Muscle layer of duodenum (tissue), 2 donors: ENCODE measurements at regions not wholly inside any gene's neighbourhood (a gene's known extent, or its start where the extent isn't known, plus 50 kb on each side); places are given as distances from the start of the nearest gene placed in this dataset.

Source experiments
- H3K27ac ChIP-seq: one replicate; pipeline ENCODE4 v1.7.0; 2013; ENCODE audit warnings: mild to moderate bottlenecking, low read length
- H3K27me3 ChIP-seq: one replicate; pipeline ENCODE4 v1.7.0; 2013; ENCODE audit warnings: low read depth, mild to moderate bottlenecking, control low read depth, low read length
- H3K36me3 ChIP-seq, 2 donors: one replicate each; pipeline ENCODE4 v1.7.0; 2013; ENCODE audit warnings: low read length in 2 of 2, control low read depth in 1 of 2, mild to moderate bottlenecking in 1 of 2; ENCODE audit not compliant: insufficient read depth in 2 of 2, control insufficient read depth in 1 of 2
- H3K4me1 ChIP-seq, 2 donors: one replicate each; pipeline ENCODE4 v1.7.0; 2013; ENCODE audit warnings: low read length in 2 of 2, mild to moderate bottlenecking in 2 of 2, control low read depth in 1 of 2, moderate library complexity in 1 of 2; ENCODE audit not compliant: insufficient read depth in 2 of 2, control insufficient read depth in 1 of 2
- H3K4me3 ChIP-seq, 2 donors: one replicate each; pipeline ENCODE4 v1.7.0; 2013; ENCODE audit warnings: low read length in 2 of 2, low read depth in 1 of 2, mild to moderate bottlenecking in 1 of 2
- H3K9me3 ChIP-seq, 2 donors: one replicate each; pipeline ENCODE4 v1.7.0; 2013; ENCODE audit warnings: low read length in 2 of 2, control low read depth in 1 of 2, mild to moderate bottlenecking in 1 of 2; ENCODE audit not compliant: control insufficient read depth in 1 of 2
- donor health status: healthy.

GRCh38 chr21:25503981-25504380 is 103.3 kb downstream of the MRPL39 start:
- Histone ChIP-seq H3K9me3 (no peaks in the 10 kb centered on the region), H3K4me1 (no peaks in the 10 kb centered on the region), H3K36me3 (no peaks in the 10 kb centered on the region), H3K4me3 (no peak overlapping the region), H3K27ac (no peak overlapping the region), H3K27me3 (no peaks in the 10 kb centered on the region)

GRCh38 chr21:25501996-25502665 is 105.2 kb downstream of the MRPL39 start:
- no peaks in the 10 kb centered on the region for H3K27me3 ChIP-seq
- no peak overlapping the region for H3K4me3 ChIP-seq
- no peaks in the 10 kb centered on the region for H3K36me3 ChIP-seq
- no peaks in the 10 kb centered on the region for H3K4me1 ChIP-seq
- H3K9me3 ChIP-seq, result no peaks in the 10 kb centered on the region
- H3K27ac ChIP-seq, result no peak overlapping the region

GRCh38 chr21:25501462-25501861 is 105.8 kb downstream of the MRPL39 start:
- H3K27me3 ChIP-seq, result no peaks in the 10 kb centered on the region
- no peaks in the 10 kb centered on the region for H3K4me1 ChIP-seq
- no peaks in the 10 kb centered on the region for H3K36me3 ChIP-seq
- no peak overlapping the region for H3K27ac ChIP-seq
- H3K9me3 ChIP-seq, result no peaks in the 10 kb centered on the region
- H3K4me3 ChIP-seq, result no peak overlapping the region

- no peaks in the 10 kb centered on the region for H3K27me3 ChIP-seq
- H3K4me3 ChIP-seq, result no peak overlapping the region
- no peaks in the 10 kb centered on the region for H3K9me3 ChIP-seq
Observed at GRCh38 chr21:25500598-25500997, 106.7 kb downstream of the MRPL39 start.

GRCh38 chr21:25496825-25497482 is 110.3 kb downstream of the MRPL39 start:
- Histone ChIP-seq H3K4me1 (no peaks in the 10 kb centered on the region), H3K27ac (no peak overlapping the region)

More at GRCh38 chr21:25500598-25500997, 106.7 kb downstream of the MRPL39 start:
- no peak overlapping the region for H3K27ac ChIP-seq
- H3K4me1 ChIP-seq, result no peaks in the 10 kb centered on the region
- H3K36me3 ChIP-seq, result no peaks in the 10 kb centered on the region

GRCh38 chr21:25494804-25495203 is 112.5 kb downstream of the MRPL39 start:
- Histone ChIP-seq H3K36me3 (no peaks in the 10 kb centered on the region), H3K27me3 (no peaks in the 10 kb centered on the region), H3K27ac (no peak overlapping the region), H3K9me3 (no peaks in the 10 kb centered on the region), H3K4me1 (no peaks in the 10 kb centered on the region), H3K4me3 (no peak overlapping the region)

More at GRCh38 chr21:25496825-25497482, 110.3 kb downstream of the MRPL39 start:
- no peak overlapping the region for H3K4me3 ChIP-seq
- no peaks in the 10 kb centered on the region for H3K36me3 ChIP-seq
- no peaks in the 10 kb centered on the region for H3K27me3 ChIP-seq
- H3K9me3 ChIP-seq, result no peaks in the 10 kb centered on the region

GRCh38 chr21:25493722-25494121 is 113.6 kb downstream of the MRPL39 start:
- Histone ChIP-seq H3K27ac (no peak overlapping the region), H3K4me3 (no peak overlapping the region), H3K36me3 (no peaks in the 10 kb centered on the region), H3K4me1 (no peaks in the 10 kb centered on the region), H3K9me3 (no peaks in the 10 kb centered on the region), H3K27me3 (no peaks in the 10 kb centered on the region)

GRCh38 chr21:25491267-25491666 is 116.0 kb downstream of the MRPL39 start:
- Histone ChIP-seq H3K4me1 (no peaks in the 10 kb centered on the region), H3K36me3 (no peaks in the 10 kb centered on the region), H3K9me3 (no peaks in the 10 kb centered on the region), H3K4me3 (no peak overlapping the region), H3K27me3 (no peaks in the 10 kb centered on the region), H3K27ac (no peak overlapping the region)

GRCh38 chr21:25490742-25491141 is 116.5 kb downstream of the MRPL39 start:
- no peak overlapping the region for H3K27ac ChIP-seq
- H3K36me3 ChIP-seq, result no peaks in the 10 kb centered on the region
- no peaks in the 10 kb centered on the region for H3K4me1 ChIP-seq
- H3K4me3 ChIP-seq, result no peak overlapping the region
- no peaks in the 10 kb centered on the region for H3K27me3 ChIP-seq
- no peaks in the 10 kb centered on the region for H3K9me3 ChIP-seq

- H3K4me3 ChIP-seq, result no peak overlapping the region
Observed at GRCh38 chr21:25489673-25490072, 117.6 kb downstream of the MRPL39 start.

GRCh38 chr21:25487046-25487594 is 120.2 kb downstream of the MRPL39 start:
- Histone ChIP-seq H3K4me1 (no peaks in the 10 kb centered on the region), H3K27ac (no peak overlapping the region), H3K27me3 (no peaks in the 10 kb centered on the region), H3K36me3 (no peaks in the 10 kb centered on the region), H3K9me3 (no peaks in the 10 kb centered on the region), H3K4me3 (no peak overlapping the region)

More at GRCh38 chr21:25489673-25490072, 117.6 kb downstream of the MRPL39 start:
- Histone ChIP-seq H3K27ac (no peak overlapping the region), H3K9me3 (no peaks in the 10 kb centered on the region), H3K36me3 (no peaks in the 10 kb centered on the region), H3K27me3 (no peaks in the 10 kb centered on the region), H3K4me1 (no peaks in the 10 kb centered on the region)
